GM12878 (cell line): ENCODE measurements at regions not wholly inside any gene's neighbourhood (a gene's known extent, or its start where the extent isn't known, plus 50 kb on each side); places are given as distances from the start of the nearest gene placed in this dataset.

Experiments
- ATAC-seq: fragments of 200-7000 bp; cut with Tn5 transposase; 3 replicates; pipeline ENCODE4 v1.9.1; 2020; ENCODE audit warnings: mild to moderate bottlenecking, moderate library complexity
- BruUV-seq: library from RNA; stranded (reverse); fragments of 400-500 nt; replicated peaks from 2 replicates; lab custom pipeline; 2021; lab: Mats Ljungman, UMichigan
- CTCF ChIA-PET: fragments of 300-600 bp; sonication (Branson Sonifier 250); formaldehyde crosslinking; extraction: SDS; loops from one replicate; lab custom pipeline; 2021; ENCODE audit warnings: inconsistent platforms; lab: Yijun Ruan, JAX
- POLR2A ChIA-PET: fragments of 350-600 bp; formaldehyde crosslinking; extraction: SDS; loops from one replicate; lab custom pipeline; 2021; ENCODE audit warnings: inconsistent platforms; lab: Charles Lee
- RAD21 ChIA-PET: fragments of 300-600 bp; sonication (Branson Sonifier 250); formaldehyde crosslinking; loops from one replicate; lab custom pipeline; 2023; ENCODE audit warnings: antibody characterized with exemption; ENCODE audit not compliant: unreplicated experiment; lab: Charles Lee
- SMC1A ChIA-PET: fragments of 300-600 bp; sonication (Branson Sonifier 250); formaldehyde crosslinking; loops from one replicate; lab custom pipeline; 2023; ENCODE audit not compliant: unreplicated experiment, uncharacterized antibody; lab: Charles Lee
- DNase-seq: peaks from one replicate; pipeline ENCODE4 v3.0.0-alpha.2; 2011; ENCODE audit warnings: low read depth, low spot score
- FAIRE-seq: peaks from 3 replicates; lab custom pipeline; 2011; peaks lifted over from hg19 to GRCh38; lab: Jason Lieb, UNC
- H2AFZ ChIP-seq: 2 replicates; pipeline ENCODE4 v1.6.0; 2011; ENCODE audit warnings: low read depth, low read length, control low read depth; ENCODE audit not compliant: control insufficient read depth
- H3K27ac ChIP-seq: 2 replicates; pipeline ENCODE4 v1.5.1; 2011; ENCODE audit warnings: control low read depth; ENCODE audit not compliant: control insufficient read depth, insufficient read depth
- H3K27me3 ChIP-seq, 2 experiments: replicated peaks in 1 of 2; 2 replicates each; pipeline versions ENCODE4 v1.6.0 to v1.6.1; 2011; ENCODE audit warnings: low read length in 1 of 2; ENCODE audit not compliant: control insufficient read depth in 2 of 2, insufficient read depth in 2 of 2
- H3K36me3 ChIP-seq, 2 experiments: 2 replicates each; pipeline ENCODE4 v1.5.1; 2011; ENCODE audit warnings: low read length in 1 of 2; ENCODE audit not compliant: control insufficient read depth in 2 of 2, insufficient read depth in 2 of 2
- H3K4me1 ChIP-seq: 2 replicates; pipeline ENCODE4 v1.6.1; 2011; ENCODE audit warnings: mild to moderate bottlenecking, low read length, moderate library complexity, mixed read lengths; ENCODE audit not compliant: control insufficient read depth, insufficient read depth
- H3K4me2 ChIP-seq: 2 replicates; pipeline ENCODE4 v1.6.0; 2011; ENCODE audit warnings: control low read depth; ENCODE audit not compliant: control insufficient read depth, insufficient read depth
- H3K4me3 ChIP-seq: fragments of 200-600 bp; sonication (generic); 2 replicates; pipeline ENCODE4 v1.5.1; 2016
- H3K79me2 ChIP-seq: 2 replicates; pipeline ENCODE4 v1.6.0; 2011; ENCODE audit warnings: low read length; ENCODE audit not compliant: control insufficient read depth, insufficient read depth
- H3K9ac ChIP-seq: 2 replicates; pipeline ENCODE4 v1.8.0; 2011; ENCODE audit warnings: low read length, control low read depth, mixed read lengths; ENCODE audit not compliant: control insufficient read depth, insufficient read depth
- H3K9me3 ChIP-seq: replicated peaks from 3 replicates; pipeline ENCODE4 v1.5.1; 2011; ENCODE audit warnings: mild to moderate bottlenecking, low read length; ENCODE audit not compliant: control insufficient read depth, insufficient read depth
- H4K20me1 ChIP-seq: 2 replicates; pipeline ENCODE4 v1.6.0; 2011; ENCODE audit not compliant: control insufficient read depth, insufficient read depth
- JUND ChIP-seq: IDR thresholded peaks from 2 replicates; pipeline ENCODE4 v1.6.1; 2012; ENCODE audit warnings: low read depth, mild to moderate bottlenecking, low read length, improper control_type of control experiment, moderate library complexity
- NFIC ChIP-seq: IDR thresholded peaks from 2 replicates; pipeline ENCODE4 v1.6.1; 2012; ENCODE audit warnings: low read depth, mild to moderate bottlenecking, inconsistent platforms, low read length, moderate library complexity
- NFYB ChIP-seq: IDR thresholded peaks from 2 replicates; pipeline ENCODE4 v1.6.1; 2011; ENCODE audit warnings: low read depth, mild to moderate bottlenecking, low read length, improper control_type of control experiment, moderate library complexity; ENCODE audit not compliant: insufficient read depth
- NRF1 ChIP-seq: conservative IDR thresholded peaks from 2 replicates; pipeline ENCODE4 v1.6.1; 2011; ENCODE audit warnings: mild to moderate bottlenecking, low read depth, low read length, improper control_type of control experiment
- ZBTB40 ChIP-seq: fragments of 450-650 bp; IDR thresholded peaks from 2 replicates; pipeline ENCODE4 v1.6.1; 2016; ENCODE audit warnings: mild to moderate bottlenecking, moderate library complexity, borderline replicate concordance
- WGBS: methylation state at CpG from one replicate; pipeline ENCODE4 v1.1.6; 2016; ENCODE audit warnings: low lambda C conversion rate; ENCODE audit not compliant: insufficient replicate concordance, insufficient coverage; ENCODE audit errors: missing lambda C conversion rate; 5-methylcytosine and 5-hydroxymethylcytosine counted together
- in situ Hi-C: fragments of 300-500 bp; cut with MboI; formaldehyde crosslinking; loops from 9 replicates; pipeline ENCODE4 v1.14.3; 2018; ENCODE audit warnings: mixed read lengths
- intact Hi-C: fragments of 100-400 bp; cut with micrococcal nuclease; formaldehyde crosslinking; loops from one replicate; pipeline ENCODE4 v1.14.2; 2022; ENCODE audit not compliant: unreplicated experiment
- TF ChIP-seq, protein P1 (sequence below): IDR thresholded peaks from 2 replicates; pipeline ENCODE4 v1.6.1; 2011; ENCODE audit warnings: low read depth, mild to moderate bottlenecking, low read length, moderate library complexity, borderline replicate concordance; ENCODE audit errors: extremely low read depth
- TF ChIP-seq, protein P2 (sequence below), 3 experiments: IDR thresholded peaks in 2 of 3; conservative IDR thresholded peaks in 1 of 3; 2 replicates each; pipeline ENCODE4 v1.5.1; 2011; ENCODE audit warnings: low read depth in 3 of 3, low read length in 3 of 3, mild to moderate bottlenecking in 3 of 3, control low read depth in 2 of 3, moderate library complexity in 2 of 3, inconsistent platforms in 1 of 3, mixed read lengths in 1 of 3; ENCODE audit not compliant: control insufficient read depth in 2 of 3, insufficient read depth in 1 of 3; ENCODE audit errors: extremely low read depth in 1 of 3
- TF ChIP-seq, protein P3 (sequence below): fragments of 150-350 bp; IDR thresholded peaks from 2 replicates; pipeline ENCODE4 v1.6.1; 2014; ENCODE audit warnings: mild to moderate bottlenecking, low read depth, low read length

DNA sequence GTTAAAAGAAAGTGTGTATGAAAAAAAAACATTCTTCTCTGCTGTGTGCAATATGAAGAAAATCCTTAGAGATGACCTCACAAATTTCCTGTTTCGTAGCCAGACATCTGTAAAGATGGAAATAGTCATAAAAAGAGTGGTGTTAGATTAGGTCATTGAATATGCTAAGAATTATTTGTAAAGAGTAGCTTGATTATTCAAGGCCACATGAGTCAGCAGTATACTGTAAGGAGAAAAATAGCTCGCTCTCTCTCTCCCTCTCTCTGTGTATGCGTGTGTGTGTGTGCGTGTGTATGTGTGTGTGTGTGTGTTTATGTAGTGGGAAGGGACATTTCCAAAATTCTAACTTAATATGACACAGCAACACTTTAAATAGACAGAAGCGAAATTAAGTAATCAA is 78.8 kb downstream of the PTCHD4 start (continued):
- TF ChIP-seq, protein P1, sequence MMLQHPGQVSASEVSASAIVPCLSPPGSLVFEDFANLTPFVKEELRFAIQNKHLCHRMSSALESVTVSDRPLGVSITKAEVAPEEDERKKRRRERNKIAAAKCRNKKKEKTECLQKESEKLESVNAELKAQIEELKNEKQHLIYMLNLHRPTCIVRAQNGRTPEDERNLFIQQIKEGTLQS: no peak
- no peak for TF ChIP-seq JUND
- no peak for TF ChIP-seq NFYB
- no peak for TF ChIP-seq NFIC
- TF ChIP-seq NRF1: no peak

- Histone ChIP-seq H3K9me3 (no peaks in the 10 kb centered on the region), H3K79me2 (no peaks in the 10 kb centered on the region), H3K27me3 (no peaks in the 10 kb centered on the region; a peak in 1 of 4 replicates), H3K4me2 (no peak overlapping the region), H2AFZ (no peak overlapping the region), H3K36me3 (no peaks in the 10 kb centered on the region), H3K4me3 (no peak overlapping the region), H4K20me1 (no peaks in the 10 kb centered on the region), H3K27ac (no peak overlapping the region), H3K9ac (no peak overlapping the region), H3K4me1 (no peaks in the 10 kb centered on the region)
- ChIA-PET CTCF (no interaction called here), SMC1A (no interaction called here), RAD21 (no interaction called here), POLR2A (no interaction called here)
- ATAC-seq (no peak), FAIRE-seq (no peak), DNase-seq (no peak)
- in situ Hi-C loops: no loop called here
- no TSS peak for BruUV-seq
- 55% methylated on average over 2 of the region's 2 CpGs for WGBS
- TF ChIP-seq, protein P2, sequence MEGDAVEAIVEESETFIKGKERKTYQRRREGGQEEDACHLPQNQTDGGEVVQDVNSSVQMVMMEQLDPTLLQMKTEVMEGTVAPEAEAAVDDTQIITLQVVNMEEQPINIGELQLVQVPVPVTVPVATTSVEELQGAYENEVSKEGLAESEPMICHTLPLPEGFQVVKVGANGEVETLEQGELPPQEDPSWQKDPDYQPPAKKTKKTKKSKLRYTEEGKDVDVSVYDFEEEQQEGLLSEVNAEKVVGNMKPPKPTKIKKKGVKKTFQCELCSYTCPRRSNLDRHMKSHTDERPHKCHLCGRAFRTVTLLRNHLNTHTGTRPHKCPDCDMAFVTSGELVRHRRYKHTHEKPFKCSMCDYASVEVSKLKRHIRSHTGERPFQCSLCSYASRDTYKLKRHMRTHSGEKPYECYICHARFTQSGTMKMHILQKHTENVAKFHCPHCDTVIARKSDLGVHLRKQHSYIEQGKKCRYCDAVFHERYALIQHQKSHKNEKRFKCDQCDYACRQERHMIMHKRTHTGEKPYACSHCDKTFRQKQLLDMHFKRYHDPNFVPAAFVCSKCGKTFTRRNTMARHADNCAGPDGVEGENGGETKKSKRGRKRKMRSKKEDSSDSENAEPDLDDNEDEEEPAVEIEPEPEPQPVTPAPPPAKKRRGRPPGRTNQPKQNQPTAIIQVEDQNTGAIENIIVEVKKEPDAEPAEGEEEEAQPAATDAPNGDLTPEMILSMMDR (IDR thresholded peaks at IDR 0.05 in 2 of 3, conservative IDR thresholded peaks at IDR 0.05 in 1 of 3; ENCODE audit: control insufficient read depth in 2 of 3, extremely low read depth in 1 of 3, insufficient read depth in 1 of 3, low read depth in 3 of 3, low read length in 3 of 3): no peak
- TF ChIP-seq ZBTB40: no peak
- TF ChIP-seq, protein P3, sequence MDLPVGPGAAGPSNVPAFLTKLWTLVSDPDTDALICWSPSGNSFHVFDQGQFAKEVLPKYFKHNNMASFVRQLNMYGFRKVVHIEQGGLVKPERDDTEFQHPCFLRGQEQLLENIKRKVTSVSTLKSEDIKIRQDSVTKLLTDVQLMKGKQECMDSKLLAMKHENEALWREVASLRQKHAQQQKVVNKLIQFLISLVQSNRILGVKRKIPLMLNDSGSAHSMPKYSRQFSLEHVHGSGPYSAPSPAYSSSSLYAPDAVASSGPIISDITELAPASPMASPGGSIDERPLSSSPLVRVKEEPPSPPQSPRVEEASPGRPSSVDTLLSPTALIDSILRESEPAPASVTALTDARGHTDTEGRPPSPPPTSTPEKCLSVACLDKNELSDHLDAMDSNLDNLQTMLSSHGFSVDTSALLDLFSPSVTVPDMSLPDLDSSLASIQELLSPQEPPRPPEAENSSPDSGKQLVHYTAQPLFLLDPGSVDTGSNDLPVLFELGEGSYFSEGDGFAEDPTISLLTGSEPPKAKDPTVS: no peak
- intact Hi-C loops: no loop called here
Observed at GRCh38 chr6:48031711-48032110, 79.3 kb downstream of the PTCHD4 start.
